RKO (cell line): ENCODE measurements at regions not wholly inside any gene's neighbourhood (a gene's known extent, or its start where the extent isn't known, plus 50 kb on each side); places are given as distances from the start of the nearest gene placed in this dataset.
A peak's percentile ranks its signal among the peaks of the same experiment; 100 is the strongest.
"Not testable (repeated sequence)": the region's sequence is repeated elsewhere in the genome, so short reads cannot be mapped to it uniquely, and the experiment has no call there.

Experiments used
- DNase-seq: peaks from one replicate; pipeline ENCODE4 v3.0.0-alpha.2; 2016; ENCODE audit warnings: low spot score

DNA sequence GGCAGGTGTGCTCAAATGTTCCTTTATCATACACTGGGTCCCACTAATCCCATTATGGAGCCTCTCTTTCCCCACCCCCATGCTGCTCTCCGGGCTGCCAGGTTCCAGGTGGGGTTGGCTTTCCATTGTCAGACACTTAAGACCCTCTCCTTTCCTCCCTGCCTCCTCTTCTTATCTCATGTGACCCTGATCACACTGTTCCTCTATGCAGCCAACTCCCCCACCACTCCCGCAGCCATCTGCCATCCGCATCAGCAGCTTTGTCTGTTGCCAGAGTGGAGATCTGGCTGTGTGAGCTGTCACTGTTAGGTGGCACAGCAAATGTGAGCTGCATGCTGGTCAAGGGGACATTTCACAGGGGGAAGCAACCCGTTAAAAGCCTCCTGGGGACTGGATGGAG, 391.4 kb downstream of the TNS3 start:
- DNase-seq, result no peak

DNA sequence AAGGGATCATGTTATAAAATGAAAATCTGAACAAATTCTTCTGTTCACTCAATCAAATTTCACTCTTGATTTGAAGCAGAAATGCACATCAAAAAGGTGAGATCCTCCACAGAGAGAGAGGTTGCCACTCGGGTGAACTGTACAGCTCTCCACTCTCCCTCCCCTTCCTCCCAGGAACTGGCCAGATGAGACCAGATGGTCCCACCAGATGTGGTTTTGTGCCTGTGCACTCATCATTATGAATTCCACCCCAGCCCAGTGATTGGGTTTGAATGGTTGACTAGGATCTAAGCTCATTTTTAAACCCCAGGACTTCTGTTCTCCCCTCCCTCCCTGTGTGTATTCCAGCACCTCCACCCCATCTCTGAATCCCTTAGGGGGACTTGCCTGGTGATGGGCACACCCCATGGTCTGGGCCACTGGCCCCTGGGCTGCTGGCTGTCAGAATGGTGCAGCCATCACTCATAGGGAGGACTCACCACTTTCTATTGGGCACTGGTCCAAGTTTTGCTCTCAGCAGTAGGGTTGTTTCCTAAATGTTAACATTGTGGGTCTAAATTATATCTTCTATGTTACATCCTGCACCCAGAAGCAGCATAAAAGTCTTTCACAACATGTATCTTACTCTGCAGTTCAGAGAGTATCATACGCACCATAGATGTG, 393.1 kb downstream of the TNS3 start:
- DNase-seq, result no peak

DNA sequence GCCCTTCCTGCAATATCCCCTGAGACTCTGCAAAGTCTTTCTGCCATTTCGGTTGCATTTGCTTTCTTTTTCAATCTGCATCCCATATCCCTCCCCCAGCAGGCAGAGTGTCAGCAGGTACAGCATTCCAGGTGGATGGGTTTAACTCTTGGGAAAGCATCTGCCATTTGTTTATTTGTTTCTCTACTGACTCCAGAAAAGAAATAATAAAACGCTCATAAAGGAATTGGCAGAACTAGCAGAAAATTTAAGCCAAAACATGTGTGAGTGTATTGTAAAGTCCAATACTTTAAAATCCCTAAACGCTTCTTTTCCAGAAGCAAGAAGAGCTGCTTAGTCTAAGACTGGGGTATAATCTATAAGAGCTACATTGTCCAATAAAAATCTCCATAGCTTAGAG, 393.8 kb downstream of the TNS3 start:
- no peak for DNase-seq

DNA sequence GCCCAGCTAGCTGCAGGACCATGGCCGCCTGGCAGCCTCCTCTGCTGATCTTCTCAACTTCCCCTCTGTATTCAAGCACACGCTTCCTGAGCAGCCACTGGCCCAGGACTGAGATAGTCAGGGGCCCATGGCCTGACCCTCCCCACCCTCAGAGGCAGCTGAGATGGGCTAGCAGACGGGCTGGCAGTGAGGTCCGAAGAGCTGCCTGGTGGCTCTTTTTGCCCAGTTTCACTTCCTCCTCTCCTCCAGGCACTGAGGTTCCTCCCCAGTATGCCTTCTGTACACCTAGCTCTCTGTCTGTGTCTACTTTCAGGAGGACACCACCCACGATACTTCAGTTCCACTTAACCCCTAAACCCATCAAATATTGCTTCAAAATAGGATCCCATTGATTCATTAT, 395.6 kb downstream of the TNS3 start:
- no peak for DNase-seq

DNA sequence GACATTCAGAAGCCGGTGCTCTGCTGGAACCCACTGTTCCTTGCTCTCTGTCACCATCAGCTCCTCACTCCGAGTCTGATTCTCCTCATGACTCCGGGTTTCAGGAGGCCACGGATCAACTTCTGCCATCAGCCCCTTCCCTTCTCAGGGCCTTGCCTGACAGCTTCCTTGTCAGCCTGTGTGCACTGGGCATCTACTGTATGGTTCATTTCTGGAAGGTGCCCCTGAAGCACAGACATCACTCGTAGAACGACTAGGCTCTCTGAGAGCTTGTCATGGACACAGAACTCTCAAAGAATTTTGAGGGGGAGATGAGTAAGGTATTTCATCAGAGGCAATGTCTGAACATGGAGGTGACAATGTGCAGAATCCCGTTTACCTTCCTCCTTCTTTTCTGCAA, 396.1 kb downstream of the TNS3 start:
- no peak for DNase-seq

DNA sequence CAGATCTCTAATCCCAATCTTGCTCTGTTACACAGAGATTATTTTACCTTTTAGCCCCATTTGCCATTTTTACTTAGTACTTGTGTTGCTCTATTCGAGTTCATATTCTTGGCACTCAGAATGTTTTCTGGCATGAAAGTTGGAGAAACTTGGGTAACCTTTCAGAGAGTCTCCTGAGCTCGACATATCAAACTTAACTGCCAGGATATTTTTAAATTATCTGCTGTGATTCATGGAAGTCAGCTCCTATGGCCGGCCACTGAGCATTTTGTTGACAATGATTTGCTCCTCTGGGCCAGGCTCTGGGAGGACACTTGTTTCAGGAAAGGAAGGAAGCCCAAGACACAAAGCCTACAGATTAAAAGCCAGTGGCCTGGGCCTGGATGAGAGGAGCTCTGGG, 396.7 kb downstream of the TNS3 start:
- DNase-seq, result no peak

DNA sequence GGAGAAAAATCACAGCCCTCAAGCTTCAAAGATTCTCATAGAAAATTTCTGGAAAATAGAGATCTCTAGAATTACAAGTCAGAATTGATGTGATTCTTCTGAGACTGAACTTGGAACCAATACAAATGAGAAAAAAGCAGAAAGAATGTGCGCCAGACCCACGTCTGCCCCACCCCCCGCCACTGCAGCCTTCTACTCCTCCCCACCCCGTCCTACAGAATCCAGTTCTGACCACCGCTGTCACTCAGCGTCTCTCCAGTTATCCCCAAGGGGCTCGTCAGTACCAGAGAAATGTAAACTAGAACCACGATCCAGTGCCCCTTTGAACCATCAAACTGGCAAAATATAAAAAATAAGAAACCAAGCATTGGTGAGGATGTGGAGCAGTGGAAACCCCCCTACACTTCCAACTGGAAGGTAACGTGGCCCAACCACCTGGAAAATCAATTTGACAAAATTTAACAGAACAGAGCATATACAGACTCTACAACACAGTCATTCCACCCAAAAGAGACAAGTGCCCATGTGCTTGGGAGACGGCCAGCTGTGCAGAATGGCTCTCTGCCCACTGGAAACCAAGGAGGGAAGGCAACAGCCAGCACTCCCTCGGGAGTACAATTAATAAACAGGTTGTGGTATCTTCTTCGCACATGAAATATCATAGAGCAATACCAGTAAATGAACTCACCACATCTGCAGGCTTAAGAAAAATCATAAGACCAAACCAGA, 397.9 kb downstream of the TNS3 start:
- DNase-seq, result no peak

DNA sequence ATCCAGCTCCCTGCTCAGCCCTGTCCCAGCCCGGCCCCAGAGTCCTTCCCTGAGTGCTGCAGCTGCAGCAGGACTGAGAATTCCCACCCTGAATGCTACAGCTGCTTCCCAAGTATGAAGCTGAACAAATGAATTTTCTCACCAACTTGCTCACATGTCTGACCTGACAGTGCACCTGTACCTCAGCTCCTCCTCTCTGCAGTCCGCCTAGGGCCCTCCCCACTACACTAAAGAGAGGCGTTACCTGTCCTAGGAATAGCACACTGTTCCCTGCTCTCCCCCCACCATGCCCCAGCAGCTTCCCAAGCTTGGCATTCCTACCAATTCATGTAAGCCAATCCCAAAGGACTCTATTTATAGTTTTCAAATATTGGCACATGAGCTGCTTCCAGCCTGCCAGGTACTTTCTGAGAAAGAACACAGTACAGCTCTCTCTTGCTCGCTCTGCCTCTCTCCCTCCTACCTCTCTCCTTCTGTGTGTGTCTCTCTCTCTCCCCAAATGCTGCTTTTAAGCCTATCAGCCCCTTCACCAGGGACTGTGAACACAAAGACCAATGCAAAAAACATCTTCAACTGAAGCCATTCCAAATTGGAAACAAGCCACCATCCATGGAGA, 400.1 kb downstream of the TNS3 start:
- no peak for DNase-seq

DNA sequence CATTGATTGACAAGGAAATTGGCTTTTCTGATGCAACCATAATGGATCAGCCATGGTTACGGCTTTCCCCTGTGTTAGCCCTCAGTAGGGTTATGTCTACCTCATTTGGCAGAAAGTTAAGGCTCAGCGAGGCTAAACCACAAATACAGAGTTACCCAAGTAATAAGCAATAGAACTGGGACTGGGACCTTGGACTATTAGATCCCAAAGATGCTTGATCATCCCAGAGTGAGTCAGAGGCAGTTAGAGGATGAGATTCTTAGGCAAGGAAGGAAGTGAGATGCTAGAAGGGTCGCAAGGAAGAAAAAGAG, 401.4 kb downstream of the TNS3 start:
- no peak for DNase-seq

DNA sequence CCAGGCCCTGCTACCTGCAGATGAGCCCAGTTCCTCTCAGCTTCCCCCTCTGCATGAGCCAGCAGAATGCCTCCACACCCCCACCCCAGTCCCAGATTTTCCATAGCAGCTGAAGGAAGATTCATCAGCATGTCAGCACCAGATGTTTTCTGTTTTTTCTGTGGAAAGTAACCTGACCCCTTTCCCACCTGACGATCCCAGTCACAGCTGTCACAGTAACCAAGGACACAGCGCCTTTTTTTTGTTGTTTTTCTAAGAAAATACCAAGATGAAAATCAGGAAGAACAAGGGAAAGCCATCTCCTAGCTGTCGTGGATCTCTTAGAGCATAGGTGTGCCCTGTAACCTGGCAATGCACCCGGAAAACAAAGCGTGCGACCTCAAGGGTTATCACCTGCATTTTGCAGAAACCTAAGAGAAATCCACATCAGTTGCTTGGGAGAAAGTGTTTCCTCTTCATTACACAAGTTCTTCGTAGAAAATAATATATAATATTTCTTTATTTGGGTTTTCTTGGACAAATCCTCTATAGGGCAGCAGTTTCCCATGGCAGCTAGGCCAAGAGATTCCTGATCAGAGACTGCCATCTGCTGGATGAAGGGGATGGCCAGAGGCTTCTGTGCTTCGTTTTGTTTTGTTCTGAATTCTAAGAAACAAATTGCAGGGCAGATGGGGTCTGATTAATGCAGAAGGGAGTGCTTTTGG, 401.9 kb downstream of the TNS3 start:
- DNase-seq, result peak; percentile 35

DNA sequence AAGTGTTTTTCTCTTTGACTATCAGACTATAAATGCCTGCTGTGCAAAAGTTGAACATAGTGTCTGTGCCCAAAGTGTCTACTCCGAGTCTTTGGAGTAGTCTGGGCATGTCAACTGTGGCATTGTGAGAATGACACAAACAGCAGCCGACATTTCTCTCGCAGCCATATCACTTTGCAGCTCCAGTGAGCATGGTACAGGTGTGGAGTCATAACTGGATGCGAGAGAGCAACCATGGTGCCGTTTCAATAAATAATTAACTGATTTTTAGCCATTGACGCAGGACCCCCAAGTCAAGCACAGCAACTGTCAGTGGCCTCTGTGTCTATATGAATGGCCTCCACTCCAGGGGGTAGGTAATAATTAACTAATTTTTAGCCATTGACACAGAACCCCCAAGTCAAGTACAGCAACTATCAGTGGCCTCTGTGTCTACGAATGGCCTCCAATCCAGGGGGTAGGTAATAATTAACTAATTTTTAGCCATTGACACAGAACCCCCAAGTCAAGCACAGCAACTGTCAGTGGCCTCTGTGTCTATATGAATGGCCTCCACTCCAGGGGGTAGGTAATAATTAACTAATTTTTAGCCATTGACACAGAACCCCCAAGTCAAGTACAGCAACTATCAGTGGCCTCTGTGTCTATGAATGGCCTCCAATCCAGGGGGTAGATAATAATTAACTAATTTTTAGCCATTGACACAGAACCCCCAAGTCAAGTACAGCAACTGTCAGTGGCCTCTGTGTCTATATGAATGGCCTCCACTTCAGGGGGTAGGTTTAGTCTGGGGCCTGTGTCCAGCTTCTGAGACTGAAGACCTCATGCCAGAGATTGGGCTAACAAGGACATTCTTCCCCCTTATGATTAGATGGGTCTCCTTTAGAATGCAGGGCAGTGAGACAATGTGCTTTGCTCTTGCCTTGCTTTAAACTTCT, 409.0 kb downstream of the TNS3 start:
- DNase-seq, result not testable (repeated sequence)

DNA sequence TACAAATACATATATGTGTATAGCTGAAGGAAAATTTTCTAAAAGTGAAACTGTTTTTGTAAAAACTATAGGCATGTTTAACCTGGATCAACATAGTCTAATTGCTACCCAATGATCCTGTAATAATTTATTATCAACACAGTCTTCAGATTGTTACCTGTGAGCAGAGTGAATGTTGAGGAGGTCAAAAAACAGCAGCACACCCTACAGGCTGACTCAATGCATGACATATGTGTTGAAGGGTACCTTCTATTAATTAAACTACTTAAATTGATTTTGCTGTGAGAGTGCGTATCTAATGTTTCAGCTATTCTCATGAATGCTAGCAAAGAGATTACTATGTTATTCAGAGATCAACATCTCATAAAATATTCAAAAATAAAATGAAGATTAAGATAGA, 411.4 kb downstream of the TNS3 start:
- no peak for DNase-seq

DNA sequence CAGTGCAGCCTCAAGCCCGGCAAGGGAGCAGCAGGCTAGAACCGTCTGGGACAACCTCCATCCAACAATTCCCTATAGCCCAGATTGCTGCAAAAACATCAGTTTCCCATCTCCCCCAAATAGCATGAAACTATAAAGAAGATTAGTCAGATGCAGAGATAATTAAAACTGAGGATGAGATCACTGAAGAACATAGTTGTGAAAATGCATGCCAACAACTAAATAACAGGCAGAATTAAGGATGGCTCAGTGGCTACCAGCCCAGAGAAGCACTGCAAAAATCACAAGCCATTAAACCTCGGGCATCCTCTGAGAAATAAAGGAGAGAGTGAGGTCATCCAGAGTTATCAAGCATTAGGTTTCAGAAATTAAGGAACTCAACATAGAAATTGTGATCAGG, 427.1 kb downstream of the TNS3 start:
- no peak for DNase-seq

DNA sequence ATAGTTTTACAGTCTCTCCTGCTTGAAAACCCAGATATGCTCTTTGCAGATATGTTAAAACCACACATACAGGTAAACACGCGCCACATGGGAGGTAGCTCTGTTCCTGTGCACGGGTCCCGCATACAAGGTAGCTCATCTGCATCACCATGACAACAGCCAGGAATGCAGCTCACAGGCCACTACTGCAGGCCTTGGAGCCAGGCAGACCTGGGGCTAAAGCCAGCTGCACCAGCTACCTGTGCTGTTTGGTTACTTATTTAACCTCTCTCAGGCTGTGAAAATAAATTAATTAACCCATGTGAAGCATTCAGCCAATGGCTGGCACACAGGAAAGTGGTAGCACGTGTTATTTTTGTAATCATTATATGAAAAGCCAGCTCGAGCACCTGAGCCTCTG, 428.3 kb downstream of the TNS3 start:
- no peak for DNase-seq

DNA sequence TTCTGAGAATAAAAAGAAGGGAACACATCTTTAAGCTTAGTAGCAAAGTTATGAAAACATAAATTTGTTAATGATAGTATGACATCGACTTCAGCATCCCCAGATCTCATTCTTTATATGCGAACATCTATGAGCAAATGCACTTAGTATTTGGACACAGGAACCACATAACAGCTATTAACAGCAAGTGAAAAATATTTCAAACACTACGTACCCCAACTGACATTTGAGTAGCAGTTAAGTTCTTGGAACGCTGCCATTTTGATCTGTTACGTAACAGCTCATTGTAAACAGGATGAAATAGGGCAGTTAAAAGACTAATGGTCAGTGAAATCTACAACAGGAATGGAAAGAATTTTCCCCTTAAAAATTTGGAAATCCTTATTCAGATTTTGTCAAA, 428.9 kb downstream of the TNS3 start:
- no peak for DNase-seq

DNA sequence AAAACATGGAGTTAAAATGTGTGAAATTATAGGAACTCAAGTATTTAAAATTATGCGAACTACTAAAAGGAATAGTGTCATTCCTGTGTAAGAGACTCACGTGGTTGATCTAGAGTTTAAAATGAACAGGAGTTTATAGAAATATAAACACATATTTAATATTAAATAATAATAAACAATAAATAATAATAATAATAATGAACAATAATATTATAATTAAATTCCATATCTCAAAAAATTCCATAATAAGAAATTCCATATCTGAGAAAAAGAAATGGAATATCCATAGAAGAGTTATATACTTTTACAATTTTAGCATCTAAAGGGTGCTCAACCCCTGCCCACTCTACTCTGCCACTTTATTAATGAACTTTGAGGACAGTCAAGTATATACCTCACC, 429.6 kb downstream of the TNS3 start:
- DNase-seq, result no peak

DNA sequence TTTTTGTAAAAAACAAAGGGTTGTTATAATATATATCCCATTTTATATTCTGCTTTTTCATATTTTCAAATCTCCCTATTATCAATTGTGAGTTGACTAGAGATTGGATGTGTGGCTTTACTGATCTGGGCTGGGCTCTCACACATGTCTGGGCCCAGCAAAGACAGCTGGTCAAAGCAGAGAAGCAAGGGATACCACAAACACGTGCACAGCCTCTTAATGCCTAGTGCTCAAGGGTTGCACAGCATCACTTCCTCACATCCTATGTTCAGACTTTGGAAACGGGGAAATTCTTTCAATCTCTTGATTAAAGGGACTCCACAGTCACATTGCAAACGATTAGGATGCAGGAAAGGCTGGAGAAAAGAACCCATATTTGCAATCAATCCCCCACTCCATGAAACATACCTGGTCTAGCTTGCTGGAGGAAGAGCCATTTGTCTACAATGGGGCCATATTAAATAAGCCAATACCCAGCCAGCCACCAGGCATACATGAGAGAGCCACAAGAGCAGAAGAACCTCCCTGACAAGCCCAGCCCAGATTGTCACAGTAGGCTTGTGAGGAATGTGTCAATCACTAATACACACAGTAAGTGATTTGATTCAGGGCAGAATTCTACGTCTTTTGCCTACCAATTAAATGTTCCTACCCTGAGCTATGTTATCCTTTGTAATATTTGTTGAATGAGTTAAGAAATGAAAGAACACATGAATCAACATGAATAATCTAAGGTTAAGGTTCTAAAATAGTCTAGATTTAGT, 431.2 kb downstream of the TNS3 start:
- DNase-seq, result no peak

DNA sequence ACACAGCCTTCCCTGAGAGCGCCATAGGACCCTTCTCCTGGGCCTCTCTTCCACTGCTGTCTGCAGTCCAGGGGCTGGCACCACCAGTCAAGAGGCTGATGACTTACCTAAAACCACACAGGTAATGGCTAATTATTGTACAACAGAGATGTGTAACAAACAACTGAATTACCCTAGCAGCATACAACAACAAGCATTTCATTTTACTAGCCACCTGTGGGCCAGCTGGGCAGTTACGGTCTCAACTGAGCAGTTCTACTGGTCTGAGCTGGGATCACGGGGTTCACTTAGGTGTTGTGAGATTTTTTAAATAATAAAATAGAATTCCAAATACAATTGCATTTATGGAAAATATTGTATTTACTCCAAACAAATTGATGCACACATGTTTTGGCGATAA, 431.9 kb downstream of the TNS3 start:
- DNase-seq, result no peak

DNA sequence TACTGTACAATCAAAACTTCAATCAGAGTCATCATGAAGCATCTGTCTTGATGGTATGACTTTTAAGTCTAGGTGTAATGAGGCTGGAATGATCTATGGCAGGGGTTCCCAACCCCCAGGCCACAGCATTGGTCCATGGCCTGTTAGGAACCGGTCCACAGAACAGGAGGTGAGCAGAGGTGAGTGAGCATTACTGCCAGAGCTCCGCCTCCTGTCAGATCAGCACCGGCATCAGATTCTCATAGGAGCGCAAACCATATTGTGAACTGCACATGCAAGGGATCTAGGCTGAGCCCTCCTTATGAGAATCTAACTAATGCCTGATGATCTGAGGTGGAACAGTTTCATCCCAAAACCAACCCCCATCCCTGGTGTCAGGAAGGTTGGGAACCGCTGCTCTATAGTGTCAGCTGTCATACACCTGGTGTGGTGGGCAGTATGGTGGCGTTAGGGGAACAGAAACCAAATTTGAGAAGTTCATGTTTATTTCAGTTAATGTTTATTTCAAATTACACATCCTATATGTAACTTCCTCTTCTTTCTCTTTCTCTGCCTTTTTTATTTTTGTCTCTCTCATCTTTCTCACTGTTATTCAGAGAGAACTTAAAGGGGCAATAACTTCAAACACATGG, 432.6 kb downstream of the TNS3 start:
- DNase-seq, result no peak

DNA sequence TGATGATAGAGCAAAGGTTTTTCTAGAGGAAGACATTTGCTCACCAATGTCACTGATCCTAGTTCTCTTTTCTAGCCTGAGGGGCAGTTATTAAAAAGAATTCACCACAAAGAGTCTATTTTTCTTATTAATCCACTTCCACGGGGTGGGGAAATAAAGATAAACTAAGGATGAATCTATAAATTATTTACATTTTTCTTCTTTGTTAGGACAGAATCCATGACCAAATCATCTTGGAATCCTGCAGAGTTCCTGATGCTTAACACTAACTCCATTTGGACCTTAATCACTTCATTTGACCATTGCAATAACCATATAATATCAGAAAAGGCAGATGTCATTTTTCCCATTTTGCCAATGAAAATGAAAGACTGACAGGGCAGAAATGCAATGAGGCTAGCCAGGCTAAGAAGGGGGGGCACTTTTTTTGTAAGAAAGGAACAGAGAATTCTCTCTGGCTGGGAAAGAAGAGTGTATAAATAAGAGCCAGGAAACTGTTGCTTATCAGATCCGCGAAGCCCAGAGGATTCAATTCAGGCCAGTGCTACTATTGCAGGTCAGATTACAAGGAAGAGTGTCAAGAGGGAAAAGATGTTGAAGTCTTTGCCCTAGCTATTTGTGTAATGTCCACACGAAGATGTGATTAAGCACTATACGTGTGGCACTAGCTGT, 433.2 kb downstream of the TNS3 start:
- DNase-seq, result no peak
